B cell (primary cell): ENCODE measurements at regions not wholly inside any gene's neighbourhood (a gene's known extent, or its start where the extent isn't known, plus 50 kb on each side); places are given as distances from the start of the nearest gene placed in this dataset.

Experiments
- CTCF ChIP-seq: fragments of 200-600 bp; IDR thresholded peaks from one replicate; pipeline ENCODE4 v1.8.0; 2022; ENCODE audit warnings: antibody characterized with exemption, mild to moderate bottlenecking
- EZH2 ChIP-seq: IDR thresholded peaks from 2 replicates; pipeline ENCODE4 v1.6.1; 2012; ENCODE audit warnings: borderline replicate concordance, low read depth, mild to moderate bottlenecking, moderate library complexity, low read length; ENCODE audit not compliant: insufficient read depth, poor library complexity, severe bottlenecking

GRCh38 chr1:222252788-222253187 lies 295.1 kb downstream of the HHIPL2 start:
- TF ChIP-seq CTCF (no peak), EZH2 (no peak)
